Astrocyte of the spinal cord (primary cell): ENCODE measurements at regions not wholly inside any gene's neighbourhood (a gene's known extent, or its start where the extent isn't known, plus 50 kb on each side); places are given as distances from the start of the nearest gene placed in this dataset.
"Not testable (repeated sequence)": the region's sequence is repeated elsewhere in the genome, so short reads cannot be mapped to it uniquely, and the experiment has no call there.

Experiments
- DNase-seq: peaks from one replicate; pipeline ENCODE4 v3.0.0; 2011; ENCODE audit warnings: low read depth, low spot score
- H3K4me3 ChIP-seq: 2 replicates; pipeline ENCODE4 v1.5.1; 2011; ENCODE audit warnings: low read depth, mild to moderate bottlenecking, low read length, moderate library complexity
- CTCF ChIP-seq: IDR thresholded peaks from 2 replicates; pipeline ENCODE4 v1.5.1; 2012; ENCODE audit warnings: low read depth, mild to moderate bottlenecking, low read length, inconsistent platforms
- in situ Hi-C: cut with HindIII; loops from 2 replicates; pipeline ENCODE4 v1.10.0; 2017; ENCODE audit warnings: low sequenced_read_pairs

GRCh38 chr21:39001341-39001740, 181.9 kb downstream of the PSMG1 start:
- no peak overlapping the region for H3K4me3 ChIP-seq
- DNase-seq: no peak
- in situ Hi-C loops: no loop called here
- TF ChIP-seq CTCF: no peak

DNA sequence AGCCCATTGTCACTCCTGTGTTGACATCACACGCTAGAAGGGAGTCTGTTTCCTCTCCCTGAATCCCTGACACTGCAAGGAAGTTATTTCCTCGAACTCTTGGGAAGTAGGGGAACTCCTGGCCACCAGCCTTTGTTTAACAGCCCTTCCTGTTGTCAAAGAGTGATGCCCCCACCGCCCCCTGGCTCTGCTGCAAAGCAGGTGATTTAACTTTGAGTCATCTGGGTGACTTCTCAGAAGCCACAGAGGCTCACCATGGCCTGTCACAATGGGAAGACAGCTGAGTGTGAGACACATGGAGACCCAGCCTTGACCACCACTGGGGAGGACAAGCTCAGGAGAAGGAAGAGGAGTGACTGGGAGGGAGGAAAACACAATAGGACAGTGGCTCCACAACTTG, 182.8 kb downstream of the PSMG1 start:
- DNase-seq: no peak

GRCh38 chr21:38999161-38999560, 184.1 kb downstream of the PSMG1 start:
- DNase-seq: no peak
- no peak for TF ChIP-seq CTCF
- in situ Hi-C loops: no loop called here
- no peak overlapping the region for H3K4me3 ChIP-seq

More for the DNA sequence above, 182.8 kb downstream of the PSMG1 start:
- no peak for TF ChIP-seq CTCF
- no peak overlapping the region for H3K4me3 ChIP-seq
- in situ Hi-C loops: no loop called here

- H3K4me3 ChIP-seq, in situ Hi-C loops, DNase-seq: not testable (repeated sequence)
These were observed 185.0 kb downstream of the PSMG1 start for GRCh38 chr21:38998281-38998680.

DNA sequence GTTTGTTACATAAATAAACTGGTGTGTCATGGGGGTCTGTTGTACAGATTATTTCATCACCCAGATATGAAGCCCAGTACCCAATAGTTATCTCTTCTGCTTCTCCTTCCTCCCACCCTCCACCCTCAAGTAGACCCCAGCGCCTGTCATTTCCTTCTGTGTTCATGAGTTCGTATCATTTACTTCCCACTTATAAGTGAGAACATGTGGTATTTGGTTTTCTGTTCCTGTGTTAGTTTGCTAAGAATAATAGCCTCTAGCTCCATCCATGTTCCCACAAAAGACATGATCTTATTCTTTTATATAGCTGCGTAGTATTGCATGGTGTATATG, 185.4 kb downstream of the PSMG1 start:
- DNase-seq, in situ Hi-C loops, H3K4me3 ChIP-seq: not testable (repeated sequence)

- in situ Hi-C loops: no loop called here
- H3K4me3 ChIP-seq: no peak overlapping the region
- no peak for TF ChIP-seq CTCF
- DNase-seq: no peak
These were observed 186.0 kb downstream of the PSMG1 start for GRCh38 chr21:38997051-38997842.

GRCh38 chr21:38996355-38996754, 186.9 kb downstream of the PSMG1 start:
- in situ Hi-C loops: no loop called here
- H3K4me3 ChIP-seq: no peak overlapping the region
- DNase-seq: no peak
- TF ChIP-seq CTCF: no peak

DNA sequence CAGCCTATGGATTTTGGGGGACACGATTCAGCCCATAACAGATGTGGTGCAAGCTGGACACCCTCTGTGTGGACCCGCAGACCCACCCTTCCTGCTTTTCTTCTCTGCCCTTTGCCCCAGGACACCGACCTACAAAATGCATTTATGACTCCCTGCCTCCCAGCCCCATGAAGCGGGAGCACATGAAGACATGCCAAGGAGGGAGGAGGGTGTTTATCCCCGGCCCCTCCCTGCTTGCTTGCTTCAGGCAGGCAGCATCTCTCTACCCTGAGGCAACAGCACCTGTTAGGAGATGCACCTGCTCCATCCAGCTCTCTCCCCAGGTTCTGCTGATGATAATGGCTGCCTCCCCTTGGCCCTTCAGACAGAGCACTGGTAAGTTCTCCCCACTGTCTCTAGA, 187.5 kb downstream of the PSMG1 start:
- TF ChIP-seq CTCF: no peak
- H3K4me3 ChIP-seq: no peak overlapping the region
- no peak for DNase-seq
- in situ Hi-C loops: no loop called here
